Endothelial cell of umbilical vein (primary cell): ENCODE measurements at regions not wholly inside any gene's neighbourhood (a gene's known extent, or its start where the extent isn't known, plus 50 kb on each side); places are given as distances from the start of the nearest gene placed in this dataset.

Experiments
- BruUV-seq: library from RNA; stranded (reverse); fragments of 400-500 nt; replicated peaks from 2 replicates; lab custom pipeline; 2021; lab: Mats Ljungman, UMichigan
- CTCF ChIA-PET: fragments of 300-600, 350-600 bp; sonication (Branson Sonifier 250); formaldehyde crosslinking; loops from one replicate; lab custom pipeline; 2021; ENCODE audit warnings: antibody characterized with exemption, inconsistent platforms; lab: Charles Lee
- POLR2A ChIA-PET: fragments of 300-600, 350-600 bp; sonication (Branson Sonifier 250); formaldehyde crosslinking; loops from one replicate; lab custom pipeline; 2021; ENCODE audit warnings: antibody characterized with exemption, inconsistent platforms; lab: Charles Lee
- DNase-seq: peaks from one replicate; pipeline ENCODE4 v3.0.0-alpha.2; 2011; ENCODE audit warnings: low read depth, low spot score
- FAIRE-seq: peaks from 2 replicates; lab custom pipeline; 2011; peaks lifted over from hg19 to GRCh38; lab: Jason Lieb, UNC
- H2AFZ ChIP-seq: 2 replicates; pipeline ENCODE4 v1.6.0; 2012; ENCODE audit warnings: low read depth, low read length, control low read depth, inconsistent platforms
- H3K27ac ChIP-seq: 2 replicates; pipeline ENCODE4 v1.5.1; 2011; ENCODE audit warnings: low read depth, mild to moderate bottlenecking, control low read depth, low read length, moderate library complexity; ENCODE audit not compliant: insufficient read depth
- H3K27me3 ChIP-seq, 2 experiments: 2 replicates each; pipeline versions ENCODE4 v1.6.0 to v1.6.1; 2011; ENCODE audit warnings: low read length in 2 of 2, mixed read lengths in 1 of 2; ENCODE audit not compliant: control insufficient read depth in 2 of 2, insufficient read depth in 2 of 2
- H3K36me3 ChIP-seq, 2 experiments: 2 replicates in 1 of 2; 3 replicates in 1 of 2; pipeline ENCODE4 v1.5.1; 2011; ENCODE audit warnings: low read length in 2 of 2, mild to moderate bottlenecking in 1 of 2, moderate library complexity in 1 of 2; ENCODE audit not compliant: control insufficient read depth in 2 of 2, insufficient read depth in 2 of 2; ENCODE audit errors: extremely low read depth in 1 of 2
- H3K4me1 ChIP-seq: 3 replicates; pipeline ENCODE4 v1.5.1; 2011; ENCODE audit warnings: mild to moderate bottlenecking, low read length; ENCODE audit not compliant: control insufficient read depth, insufficient read depth; ENCODE audit errors: extremely low read depth
- H3K4me2 ChIP-seq: 2 replicates; pipeline ENCODE4 v1.6.1; 2011; ENCODE audit warnings: low read length, control low read depth, mixed read lengths; ENCODE audit not compliant: insufficient read depth
- H3K4me3 ChIP-seq, 3 experiments: fragments of 200-600 bp in 1 of 3; sonication (generic), shearing (Covaris generic) in 1 of 3; replicated peaks in 1 of 3; 2 replicates each; pipeline ENCODE4 v1.5.1; 2011 to 2016; ENCODE audit warnings: control low read depth in 3 of 3, low read length in 3 of 3, mild to moderate bottlenecking in 2 of 3, inconsistent platforms in 1 of 3, low read depth in 1 of 3, moderate library complexity in 1 of 3; ENCODE audit not compliant: insufficient read depth in 1 of 3
- H3K79me2 ChIP-seq: 2 replicates; pipeline ENCODE4 v1.6.0; 2012; ENCODE audit warnings: low read length, inconsistent platforms; ENCODE audit not compliant: control insufficient read depth, insufficient read depth
- H3K9ac ChIP-seq: replicated peaks from 2 replicates; pipeline ENCODE3; 2011; ENCODE audit warnings: low read length, control low read depth; ENCODE audit not compliant: insufficient read depth; ENCODE audit errors: extremely low read depth
- H3K9me1 ChIP-seq: replicated peaks from 3 replicates; pipeline ENCODE4 v1.6.0; 2011; ENCODE audit warnings: mild to moderate bottlenecking, low read length; ENCODE audit not compliant: control insufficient read depth, insufficient read depth; ENCODE audit errors: extremely low read depth
- H3K9me3 ChIP-seq: replicated peaks from 2 replicates; pipeline ENCODE4 v1.5.1; 2012; ENCODE audit warnings: low read length, inconsistent platforms; ENCODE audit not compliant: control insufficient read depth, insufficient read depth
- H4K20me1 ChIP-seq: replicated peaks from 2 replicates; pipeline ENCODE3; 2011; ENCODE audit warnings: mild to moderate bottlenecking, low read length; ENCODE audit not compliant: control insufficient read depth, insufficient read depth; ENCODE audit errors: extremely low read depth
- EZH2 ChIP-seq: IDR thresholded peaks from 2 replicates; pipeline ENCODE4 v1.6.1; 2012; ENCODE audit warnings: borderline replicate concordance, low read depth, mild to moderate bottlenecking, moderate library complexity, low read length, inconsistent platforms; ENCODE audit not compliant: severe bottlenecking
- FOS ChIP-seq: IDR thresholded peaks from 2 replicates; pipeline ENCODE4 v1.6.1; 2011; ENCODE audit warnings: mild to moderate bottlenecking, low read length, moderate library complexity, borderline replicate concordance; ENCODE audit not compliant: insufficient read depth
- GATA2 ChIP-seq: IDR thresholded peaks from 2 replicates; pipeline ENCODE4 v1.7.0; 2011; ENCODE audit warnings: low read depth, mild to moderate bottlenecking, moderate library complexity, mixed read lengths, low read length; ENCODE audit not compliant: insufficient read length, insufficient read depth
- JUN ChIP-seq: IDR thresholded peaks from 2 replicates; pipeline ENCODE4 v1.6.1; 2011; ENCODE audit warnings: borderline replicate concordance, low read depth; ENCODE audit not compliant: insufficient read length, insufficient read depth
- MYC ChIP-seq: IDR thresholded peaks from one replicate; pipeline ENCODE4 v1.6.1; 2011; ENCODE audit warnings: mild to moderate bottlenecking, low read depth, low read length
- POLR2A ChIP-seq: IDR thresholded peaks from 2 replicates; pipeline ENCODE4 v1.6.1; 2012; ENCODE audit warnings: low read depth, mild to moderate bottlenecking, control low read depth, low read length
- POLR2AphosphoS5 ChIP-seq: IDR thresholded peaks from 2 replicates; pipeline ENCODE4 v1.6.1; 2012; ENCODE audit warnings: low read depth, mild to moderate bottlenecking, control low read depth, low read length, moderate library complexity; ENCODE audit not compliant: insufficient read depth
- dilution Hi-C: fragments of 300-500 bp; cut with MboI; formaldehyde crosslinking; loops from one replicate; pipeline ENCODE4 v1.15.0; 2019; ENCODE audit warnings: low sequenced_read_pairs; ENCODE audit not compliant: extremely low pct_ligation_motif_present
- intact Hi-C: fragments of 100-400 bp; cut with micrococcal nuclease; formaldehyde crosslinking; loops from one replicate; pipeline ENCODE4 v1.10.0; 2022
- TF ChIP-seq, protein P1 (sequence below): IDR thresholded peaks from 2 replicates; pipeline ENCODE4 v1.6.1; 2011; ENCODE audit not compliant: insufficient read depth, insufficient read length
- TF ChIP-seq, protein P2 (sequence below), 2 donors: IDR thresholded peaks; 1 replicate in 1 of 2; 2 replicates in 1 of 2; pipeline ENCODE4 v1.5.1; 2011; ENCODE audit warnings: low read length in 2 of 2, mild to moderate bottlenecking in 2 of 2, moderate library complexity in 2 of 2, control low read depth in 1 of 2, inconsistent platforms in 1 of 2, low read depth in 1 of 2; ENCODE audit not compliant: insufficient read depth in 1 of 2; ENCODE audit errors: extremely low read depth in 1 of 2

DNA sequence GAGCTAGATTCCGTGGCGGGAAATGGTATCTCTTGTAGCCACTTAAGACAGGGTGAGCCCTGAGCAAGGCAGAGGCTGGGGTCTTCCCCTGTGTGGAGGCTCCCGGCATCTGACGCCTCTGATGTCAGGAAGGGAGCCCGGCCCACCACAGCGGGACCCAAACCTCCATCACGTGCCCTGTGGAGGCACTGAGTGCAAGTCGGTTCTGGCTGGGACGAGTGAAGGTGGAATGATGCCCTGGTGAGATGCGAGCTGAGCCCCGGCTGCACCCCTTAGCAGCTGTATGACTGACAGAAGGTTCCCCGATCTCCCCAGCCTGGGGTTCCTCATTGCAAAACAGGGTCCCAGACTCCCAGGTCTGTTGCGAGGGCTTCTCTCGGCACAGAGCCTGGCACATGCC is 187.4 kb upstream of the TNRC6C start:
- no peaks in the 10 kb centered on the region for H3K27me3 ChIP-seq
- no peak overlapping the region for H2AFZ ChIP-seq
- H3K27ac ChIP-seq, result no peak overlapping the region
- ChIA-PET CTCF (interaction anchor here (1.0 to 3.3 kb wide), 3 partner anchors 121 to 248 kb away, joined by 3 to 21 read pairs (median 3); no protein-coding TSS in a partner anchor), POLR2A (interaction anchor here (0.7 kb wide), 1 partner anchor 484 kb away, joined by 3 read pairs; no protein-coding TSS in a partner anchor)
- H3K4me2 ChIP-seq, result no peak overlapping the region
- TF ChIP-seq, protein P1, sequence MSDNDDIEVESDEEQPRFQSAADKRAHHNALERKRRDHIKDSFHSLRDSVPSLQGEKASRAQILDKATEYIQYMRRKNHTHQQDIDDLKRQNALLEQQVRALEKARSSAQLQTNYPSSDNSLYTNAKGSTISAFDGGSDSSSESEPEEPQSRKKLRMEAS, result no peak
- no peak for TF ChIP-seq MYC
- TF ChIP-seq GATA2, result no peak
- intact Hi-C loops (loop anchor here (5.0 kb wide), 1 partner anchor 186 kb away; the partner anchor contains the start of gene TNRC6C), dilution Hi-C loops (no loop called here)
- no peak overlapping the region for H3K9ac ChIP-seq
- FAIRE-seq (no peak), DNase-seq (no peak)
- no peaks in the 10 kb centered on the region for H3K79me2 ChIP-seq
- no peaks in the 10 kb centered on the region for H3K4me1 ChIP-seq
- H3K36me3 ChIP-seq, result no peaks in the 10 kb centered on the region
- H4K20me1 ChIP-seq, result no peaks in the 10 kb centered on the region
- BruUV-seq, result no TSS peak
- no peak overlapping the region for H3K4me3 ChIP-seq
- H3K9me3 ChIP-seq, result no peaks in the 10 kb centered on the region
- no peaks in the 10 kb centered on the region for H3K9me1 ChIP-seq

DNA sequence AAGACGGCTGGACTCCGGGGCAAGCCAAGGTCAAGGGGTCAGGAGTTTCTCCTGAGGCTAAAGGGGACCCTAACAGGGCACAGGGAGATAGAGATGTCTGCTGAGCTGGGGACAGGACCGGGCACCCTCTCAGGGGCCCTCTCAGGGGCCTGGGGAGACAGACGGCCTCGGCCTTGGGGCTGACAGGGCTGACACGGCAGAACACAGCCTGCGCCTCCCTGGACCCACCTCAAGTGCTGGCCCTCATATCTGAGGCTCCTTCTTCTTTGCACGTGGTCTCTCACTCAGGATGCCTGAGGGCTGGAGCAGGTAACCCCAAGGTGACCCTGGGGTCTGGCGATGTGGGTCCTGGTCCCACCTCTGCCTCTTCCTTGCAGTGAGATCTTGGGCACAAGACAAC is 186.9 kb upstream of the TNRC6C start:
- H3K4me3 ChIP-seq, result no peak overlapping the region
- H3K27ac ChIP-seq, result no peak overlapping the region
- no peaks in the 10 kb centered on the region for H3K4me1 ChIP-seq
- no peaks in the 10 kb centered on the region for H4K20me1 ChIP-seq
- TF ChIP-seq JUN (no peak), MYC (no peak), POLR2A (no peak), POLR2AphosphoS5 (no peak), EZH2 (no peak), FOS (no peak), GATA2 (no peak)
- TF ChIP-seq, protein P2, sequence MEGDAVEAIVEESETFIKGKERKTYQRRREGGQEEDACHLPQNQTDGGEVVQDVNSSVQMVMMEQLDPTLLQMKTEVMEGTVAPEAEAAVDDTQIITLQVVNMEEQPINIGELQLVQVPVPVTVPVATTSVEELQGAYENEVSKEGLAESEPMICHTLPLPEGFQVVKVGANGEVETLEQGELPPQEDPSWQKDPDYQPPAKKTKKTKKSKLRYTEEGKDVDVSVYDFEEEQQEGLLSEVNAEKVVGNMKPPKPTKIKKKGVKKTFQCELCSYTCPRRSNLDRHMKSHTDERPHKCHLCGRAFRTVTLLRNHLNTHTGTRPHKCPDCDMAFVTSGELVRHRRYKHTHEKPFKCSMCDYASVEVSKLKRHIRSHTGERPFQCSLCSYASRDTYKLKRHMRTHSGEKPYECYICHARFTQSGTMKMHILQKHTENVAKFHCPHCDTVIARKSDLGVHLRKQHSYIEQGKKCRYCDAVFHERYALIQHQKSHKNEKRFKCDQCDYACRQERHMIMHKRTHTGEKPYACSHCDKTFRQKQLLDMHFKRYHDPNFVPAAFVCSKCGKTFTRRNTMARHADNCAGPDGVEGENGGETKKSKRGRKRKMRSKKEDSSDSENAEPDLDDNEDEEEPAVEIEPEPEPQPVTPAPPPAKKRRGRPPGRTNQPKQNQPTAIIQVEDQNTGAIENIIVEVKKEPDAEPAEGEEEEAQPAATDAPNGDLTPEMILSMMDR (IDR thresholded peaks at IDR 0.05; ENCODE audit: extremely low read depth in 1 of 2, insufficient read depth in 1 of 2, low read depth in 1 of 2, low read length in 2 of 2), result no peak
- TF ChIP-seq, protein P1, result no peak
- no TSS peak for BruUV-seq
- dilution Hi-C loops, result no loop called here
- no peak for DNase-seq
- FAIRE-seq, result no peak
- no peak overlapping the region for H3K4me2 ChIP-seq
- no peaks in the 10 kb centered on the region for H3K27me3 ChIP-seq
- no peaks in the 10 kb centered on the region for H3K36me3 ChIP-seq
- CTCF ChIA-PET, result interaction anchor here (1.0 to 3.3 kb wide), 3 partner anchors 121 to 248 kb away, joined by 3 to 21 read pairs (median 3); no protein-coding TSS in a partner anchor
- H2AFZ ChIP-seq, result no peak overlapping the region
- H3K9me1 ChIP-seq, result no peaks in the 10 kb centered on the region
- no peak overlapping the region for H3K9ac ChIP-seq
- no peaks in the 10 kb centered on the region for H3K79me2 ChIP-seq
- no peaks in the 10 kb centered on the region for H3K9me3 ChIP-seq
- intact Hi-C loops, result loop anchor here (5.0 kb wide), 1 partner anchor 186 kb away; the partner anchor contains the start of gene TNRC6C
- POLR2A ChIA-PET, result interaction anchor here (0.7 kb wide), 1 partner anchor 484 kb away, joined by 3 read pairs; no protein-coding TSS in a partner anchor
